ENCODE measurements at regions not wholly inside any gene's neighbourhood (a gene's known extent, or its start where the extent isn't known, plus 50 kb on each side); places are given as distances from the start of the nearest gene placed in this dataset.
"Not testable (repeated sequence)": the region's sequence is repeated elsewhere in the genome, so short reads cannot be mapped to it uniquely, and the experiment has no call there.

DNA sequence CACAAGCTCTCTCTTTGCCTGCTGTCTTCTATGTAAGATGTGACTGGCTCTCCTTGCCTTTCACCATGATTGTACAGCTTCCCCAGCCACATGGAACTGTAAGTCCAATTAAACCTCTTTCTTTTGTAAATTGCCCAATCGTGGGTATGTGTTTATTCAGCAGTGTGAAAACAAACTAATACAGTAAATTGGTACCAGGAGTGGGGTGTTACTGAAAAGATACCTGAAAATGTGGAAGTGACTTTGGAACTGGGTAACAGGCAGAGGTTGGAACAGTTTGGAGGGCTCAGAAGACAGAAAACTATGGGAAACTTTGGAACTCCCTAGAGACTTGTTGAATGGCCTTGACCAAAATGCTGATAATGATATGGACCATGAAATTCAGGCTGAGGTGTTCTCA lies 214.3 kb upstream of the FSCB start:
- DNase-seq (ENCODE audit: extremely low read depth, low read depth, low spot score), result not testable (repeated sequence)

DNA sequence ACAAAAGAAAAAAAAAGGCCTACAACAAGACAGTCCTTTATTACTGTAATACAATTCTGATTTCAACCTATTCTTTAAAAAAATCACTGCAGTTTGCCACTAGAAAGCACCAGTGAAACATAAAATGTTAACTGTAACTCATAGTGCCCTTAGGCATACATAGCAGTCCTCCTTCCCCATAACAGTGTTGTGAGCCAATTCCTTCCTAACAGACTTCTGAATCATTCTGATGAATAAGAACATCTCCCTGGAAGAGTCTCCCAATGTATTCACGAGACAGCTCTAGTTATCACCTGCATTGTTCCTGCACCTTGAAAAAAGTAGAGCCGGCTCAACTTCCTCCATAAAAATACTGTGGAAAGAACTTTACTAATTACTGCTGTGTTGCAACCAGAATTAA lies 213.6 kb upstream of the FSCB start:
- no peak for DNase-seq (ENCODE audit: extremely low read depth, low read depth, low spot score)

DNA sequence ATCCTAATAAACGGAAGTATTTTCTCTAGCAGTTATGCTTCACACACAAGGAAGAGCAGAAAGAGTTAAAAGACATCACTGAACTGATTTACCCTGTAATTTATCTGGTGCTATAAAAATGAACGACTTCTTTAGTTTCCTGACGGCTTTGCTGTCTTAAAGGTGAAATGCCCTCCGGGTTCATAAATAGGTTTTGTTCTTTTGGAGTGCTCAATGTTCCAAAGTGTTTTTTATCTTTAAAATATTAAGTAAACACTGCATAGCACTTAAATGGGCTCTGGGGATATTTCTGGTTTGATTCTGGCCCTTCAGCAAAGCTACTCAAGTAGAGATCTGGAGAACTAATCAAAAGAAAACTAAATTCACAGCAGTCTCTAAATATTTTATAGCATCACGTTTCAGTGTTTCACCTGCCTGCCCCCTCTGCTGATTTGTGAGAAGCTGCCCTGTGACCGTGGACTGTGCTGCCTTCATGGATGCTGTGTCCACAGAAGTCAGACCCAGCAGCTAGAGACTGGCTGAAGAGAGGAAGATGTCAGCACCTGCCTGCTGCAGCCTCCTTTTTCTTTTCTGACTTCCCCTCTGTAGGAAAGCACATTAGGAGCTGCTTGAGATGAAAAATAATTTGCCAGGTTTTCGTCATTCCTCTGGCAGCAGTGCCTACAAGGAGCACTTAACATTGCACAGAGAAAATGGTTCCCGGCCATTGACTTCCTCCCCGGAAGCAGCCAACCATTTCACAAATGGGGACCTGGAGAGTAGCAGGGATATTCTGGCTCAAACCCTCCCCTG lies 205.1 kb upstream of the FSCB start:
- DNase-seq (ENCODE audit: extremely low read depth, low read depth, low spot score), result no peak

DNA sequence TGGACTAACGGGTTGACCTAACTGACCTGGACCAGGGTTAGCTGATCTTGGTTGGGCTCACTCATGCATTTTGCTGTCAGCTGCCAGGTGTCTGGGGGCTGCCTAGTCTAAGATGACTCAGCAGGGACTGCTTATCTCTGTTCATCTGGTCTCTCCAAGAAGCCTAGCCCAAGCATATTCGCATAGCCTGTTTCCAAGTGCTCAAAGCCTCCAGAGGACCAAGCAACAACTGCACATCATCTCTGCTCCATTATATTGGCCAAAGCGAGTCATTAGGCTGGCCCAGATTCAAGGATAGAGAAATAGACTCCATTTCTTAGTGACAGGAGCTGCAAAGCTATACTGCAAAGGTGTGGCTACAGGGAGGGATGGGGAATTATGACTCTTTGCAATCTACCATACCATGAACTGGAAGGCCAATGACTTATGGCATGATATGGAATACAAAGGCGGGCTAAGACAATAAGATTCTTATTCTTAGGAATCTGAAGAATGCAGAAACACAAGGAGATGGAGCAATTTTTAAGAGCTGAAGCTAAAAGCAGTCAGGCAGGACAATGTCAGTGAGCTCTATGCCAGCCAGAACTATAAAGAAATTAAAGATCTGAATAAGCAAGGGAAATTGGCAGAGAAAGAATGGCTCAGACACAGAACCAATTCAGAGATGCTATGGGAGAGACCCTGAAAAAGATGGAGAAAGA lies 194.6 kb upstream of the FSCB start:
- no peak for DNase-seq (ENCODE audit: extremely low read depth, low read depth, low spot score)

DNA sequence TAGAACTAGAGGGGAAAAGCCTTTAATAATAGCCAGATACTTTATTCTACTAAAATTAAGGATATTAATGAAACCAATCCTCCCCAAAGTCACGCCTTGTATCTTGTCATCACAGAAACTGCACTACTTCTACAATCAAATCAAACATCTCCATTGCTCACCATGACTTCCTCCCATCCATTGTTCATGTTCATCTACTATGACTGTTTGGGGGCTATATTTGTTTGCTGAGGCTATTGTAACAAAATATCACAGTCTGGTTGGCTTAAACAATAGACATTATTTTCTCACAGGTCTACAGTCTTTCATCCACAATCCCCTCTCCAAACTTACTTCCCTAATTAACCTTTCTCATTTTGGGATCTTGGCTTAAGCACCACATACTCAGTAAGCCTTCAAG lies 193.6 kb upstream of the FSCB start:
- DNase-seq (ENCODE audit: extremely low read depth, low read depth, low spot score), result no peak

DNA sequence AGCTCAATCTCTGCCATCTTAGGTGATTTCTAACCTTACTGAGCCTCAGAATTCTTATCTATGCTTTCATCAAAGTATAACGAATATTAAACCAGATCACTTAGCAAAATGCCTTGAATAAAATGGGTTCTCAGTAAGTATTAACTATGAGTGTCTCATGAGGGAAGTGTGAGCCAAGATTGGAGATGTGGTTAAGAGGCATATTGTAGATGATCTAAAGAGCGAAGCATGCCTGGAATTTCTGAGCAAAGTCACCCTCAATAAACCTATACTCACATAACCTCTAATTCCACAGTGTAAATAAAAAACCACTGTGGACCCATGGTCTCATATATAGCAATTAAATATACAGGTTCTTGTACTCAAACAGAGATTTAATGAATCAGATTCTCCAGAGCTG lies 193.1 kb upstream of the FSCB start:
- no peak for DNase-seq (ENCODE audit: extremely low read depth, low read depth, low spot score)

DNA sequence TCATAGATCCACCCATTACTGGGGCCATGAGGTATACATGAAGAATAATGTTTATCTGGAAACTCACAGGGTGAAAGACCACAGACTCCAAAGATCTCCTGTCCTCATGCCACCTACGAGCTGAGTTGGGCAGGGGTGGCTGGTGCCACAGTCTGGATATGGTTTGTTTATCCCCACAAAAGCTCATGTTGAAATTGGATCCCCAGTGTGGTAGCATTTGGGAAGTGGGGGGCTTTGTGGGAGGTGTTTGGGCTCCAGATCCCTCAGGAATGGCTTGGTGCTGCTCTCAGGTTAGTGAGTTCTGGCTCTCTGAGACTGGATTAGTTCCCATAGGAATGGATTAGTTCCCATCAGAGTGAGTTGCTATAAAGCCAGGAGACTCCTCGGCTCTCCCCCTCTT lies 192.3 kb upstream of the FSCB start:
- no peak for DNase-seq (ENCODE audit: extremely low read depth, low read depth, low spot score)

DNA sequence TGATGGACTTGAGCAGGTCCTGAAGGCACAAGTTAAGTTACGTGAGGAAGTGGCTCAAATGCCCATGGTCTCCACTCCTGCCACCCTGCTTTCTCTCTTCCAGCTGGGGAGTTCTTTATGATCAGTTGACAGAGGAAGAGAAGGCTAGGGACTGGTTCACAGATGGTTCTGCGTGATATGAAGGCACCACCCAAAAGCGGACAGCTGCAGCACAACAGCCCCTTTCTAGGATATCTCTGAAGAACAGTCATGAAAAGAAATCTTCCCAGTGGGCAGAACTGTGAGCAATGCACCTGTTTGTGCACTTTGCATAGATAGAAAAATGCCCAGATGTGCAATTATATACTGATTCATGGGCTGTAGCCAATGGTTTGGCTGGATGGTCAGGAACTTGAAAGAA lies 162.4 kb upstream of the FSCB start:
- DNase-seq (ENCODE audit: extremely low read depth, low read depth, low spot score), result no peak

DNA sequence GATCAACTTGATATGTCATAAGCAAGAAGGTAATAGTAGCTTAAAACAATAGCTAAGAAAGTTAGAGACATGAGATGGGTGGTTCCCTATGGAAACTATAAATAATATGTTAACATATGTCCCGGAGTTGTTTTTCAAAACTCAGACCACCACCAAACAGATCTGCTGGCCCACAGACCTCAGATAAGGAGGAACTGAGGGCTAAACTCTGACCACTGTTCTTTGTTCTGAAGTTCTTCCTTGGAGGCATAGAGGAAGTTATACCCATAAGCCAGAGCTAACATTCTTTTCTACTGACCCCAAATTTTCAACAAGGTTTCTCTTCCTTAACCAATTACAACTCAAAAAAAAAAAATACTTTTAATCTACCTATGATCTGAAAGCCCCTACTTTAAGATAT lies 156.1 kb upstream of the FSCB start:
- no peak for DNase-seq (ENCODE audit: extremely low read depth, low read depth, low spot score)

DNA sequence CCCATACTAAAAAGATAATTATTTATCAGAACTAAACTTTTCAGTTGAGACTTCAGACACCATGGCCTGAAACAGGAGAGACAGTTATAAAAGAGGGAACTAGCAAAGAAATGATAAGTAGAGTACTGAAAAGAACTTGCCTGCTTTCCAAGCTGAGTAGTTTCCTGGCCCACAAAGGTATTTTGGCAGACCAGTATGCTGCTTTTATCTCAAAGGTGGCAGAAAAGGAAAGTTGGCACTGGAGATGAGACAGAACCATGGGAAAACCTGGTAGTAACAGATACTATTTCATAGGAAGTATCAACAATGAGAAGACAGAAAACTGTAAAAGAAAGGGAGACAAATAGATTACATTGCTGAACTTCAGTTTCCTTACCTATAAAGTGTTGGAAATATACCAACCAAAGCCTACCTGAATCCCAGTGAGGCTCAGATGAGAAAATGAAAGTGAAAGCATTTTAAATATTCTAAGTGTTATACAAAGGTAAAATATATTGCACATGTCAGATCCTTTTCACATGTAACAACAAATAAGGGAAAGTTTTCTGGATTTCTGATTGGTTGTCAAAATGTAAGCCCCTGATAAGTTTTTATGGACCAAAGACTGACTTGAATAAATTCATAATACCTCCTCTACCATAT lies 155.3 kb upstream of the FSCB start:
- DNase-seq (ENCODE audit: extremely low read depth, low read depth, low spot score), result no peak

DNA sequence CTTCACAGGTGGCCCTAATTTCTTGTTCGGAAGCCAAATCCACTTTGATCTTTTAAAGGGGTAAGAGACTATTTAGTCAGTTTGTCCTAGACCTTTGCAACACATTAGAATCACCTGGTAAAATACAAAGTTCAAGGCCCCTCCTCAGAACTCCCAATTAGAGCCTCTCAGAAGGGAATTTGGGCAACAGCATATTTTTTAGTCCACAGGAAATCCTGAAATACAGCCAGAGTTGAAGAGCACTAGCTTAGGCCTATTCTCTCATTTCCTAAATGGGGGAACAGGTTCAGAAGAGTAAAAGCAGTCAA lies 151.3 kb upstream of the FSCB start:
- DNase-seq (ENCODE audit: extremely low read depth, low read depth, low spot score), result no peak

DNA sequence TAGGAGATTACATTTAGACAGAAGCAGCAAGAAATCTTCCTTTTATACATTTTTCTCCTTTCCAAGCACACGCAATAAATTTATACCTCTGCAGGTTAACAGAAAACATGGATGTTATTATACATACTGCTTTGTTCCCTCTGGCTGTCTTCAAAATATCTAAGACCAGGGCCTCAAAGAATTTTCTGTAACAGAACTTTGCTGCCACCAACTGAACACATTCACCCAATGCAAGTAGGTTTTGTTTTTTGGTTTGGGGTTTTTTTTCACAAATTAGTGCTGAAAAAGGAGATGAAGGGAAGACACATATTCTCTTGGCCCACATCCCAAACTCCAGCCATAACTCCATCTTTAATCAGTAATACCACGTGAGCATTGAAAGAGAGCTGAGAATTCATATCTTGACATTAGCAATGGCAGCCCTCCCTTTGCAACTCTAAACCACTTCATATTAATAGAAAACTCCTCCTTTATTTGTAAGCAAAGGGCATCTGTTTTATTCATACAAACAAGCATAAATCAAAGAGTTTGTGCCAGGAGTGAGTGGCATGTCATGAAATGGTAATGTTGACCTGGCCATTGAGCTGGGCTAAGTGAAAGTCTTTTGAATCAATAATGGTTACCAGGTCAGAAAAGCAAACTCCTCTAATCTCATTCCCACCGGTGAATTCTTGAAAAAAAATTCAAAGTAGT lies 150.8 kb upstream of the FSCB start:
- no peak for DNase-seq (ENCODE audit: extremely low read depth, low read depth, low spot score)

DNA sequence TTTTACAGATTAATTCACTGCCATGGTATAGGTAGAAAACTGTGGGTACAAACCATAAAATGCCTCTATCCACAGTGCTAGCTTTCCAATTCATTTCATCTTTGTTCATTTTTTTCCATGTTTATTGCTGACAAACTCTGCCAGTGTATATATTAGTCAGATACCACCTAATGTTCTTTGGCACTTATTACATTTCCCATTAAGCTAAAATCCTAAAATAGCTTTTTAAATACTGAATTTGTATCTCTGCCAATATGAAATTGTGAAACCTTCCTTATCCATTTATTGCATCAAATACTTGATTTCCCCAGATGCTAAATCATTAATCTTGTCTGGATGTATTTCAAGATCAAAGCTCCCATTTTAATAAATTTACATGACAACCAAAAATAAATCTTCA lies 150.1 kb upstream of the FSCB start:
- no peak for DNase-seq (ENCODE audit: extremely low read depth, low read depth, low spot score)

DNA sequence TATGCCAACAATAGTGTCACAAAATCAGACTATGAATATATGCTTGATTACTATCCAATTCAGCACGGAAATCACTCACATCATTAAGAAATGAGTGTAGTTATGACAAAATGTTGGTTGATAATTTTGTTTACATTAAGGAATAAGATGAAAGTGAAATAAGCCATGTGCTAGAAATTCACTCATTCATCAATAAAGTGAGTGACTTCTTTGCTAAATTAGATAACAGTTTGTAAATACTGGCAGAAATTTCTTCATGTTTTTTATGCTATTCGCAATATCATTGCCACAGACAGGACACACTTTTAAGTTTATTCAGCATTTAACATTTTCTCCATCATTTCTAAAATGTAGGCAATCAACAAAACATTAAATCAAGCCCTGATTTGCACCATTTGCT lies 147.5 kb upstream of the FSCB start:
- no peak for DNase-seq (ENCODE audit: extremely low read depth, low read depth, low spot score)

DNA sequence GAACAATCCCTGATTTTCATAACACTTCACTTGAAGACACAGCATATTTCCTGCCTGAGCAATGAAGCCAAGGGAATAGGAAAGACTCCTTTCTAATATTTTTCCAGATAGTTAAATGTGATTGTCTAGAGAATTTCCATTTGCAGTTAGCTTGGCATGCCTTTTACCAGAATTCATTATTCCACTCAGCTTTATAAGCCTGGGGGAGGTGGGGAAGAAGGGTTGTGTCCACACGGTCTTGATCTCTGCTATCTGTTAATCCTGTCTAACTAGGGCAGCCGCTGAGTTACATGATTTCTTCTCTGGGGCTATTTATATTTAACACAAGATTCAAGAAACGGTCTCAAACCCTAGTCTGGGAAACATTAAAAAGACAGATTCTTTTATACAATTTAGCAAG lies 146.6 kb upstream of the FSCB start:
- DNase-seq (ENCODE audit: extremely low read depth, low read depth, low spot score), result no peak

DNA sequence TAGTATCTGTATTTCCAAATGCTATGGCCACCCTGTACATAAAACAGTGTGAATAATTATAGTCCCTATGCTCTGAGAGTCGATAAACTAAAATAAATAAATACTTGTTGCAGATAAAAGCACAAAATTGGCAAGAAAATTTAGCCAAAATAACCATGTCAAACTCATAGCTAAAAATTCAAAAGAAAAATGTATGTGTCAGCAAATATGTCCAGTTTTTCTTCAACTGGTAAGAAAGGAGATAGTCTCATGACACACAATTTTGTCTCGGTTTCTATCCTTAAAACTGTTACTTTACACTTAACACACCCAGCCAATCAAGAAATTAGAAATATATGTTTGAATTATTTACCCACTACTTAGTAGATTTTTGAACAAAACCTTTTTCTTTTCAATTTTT lies 145.6 kb upstream of the FSCB start:
- no peak for DNase-seq (ENCODE audit: extremely low read depth, low read depth, low spot score)

DNA sequence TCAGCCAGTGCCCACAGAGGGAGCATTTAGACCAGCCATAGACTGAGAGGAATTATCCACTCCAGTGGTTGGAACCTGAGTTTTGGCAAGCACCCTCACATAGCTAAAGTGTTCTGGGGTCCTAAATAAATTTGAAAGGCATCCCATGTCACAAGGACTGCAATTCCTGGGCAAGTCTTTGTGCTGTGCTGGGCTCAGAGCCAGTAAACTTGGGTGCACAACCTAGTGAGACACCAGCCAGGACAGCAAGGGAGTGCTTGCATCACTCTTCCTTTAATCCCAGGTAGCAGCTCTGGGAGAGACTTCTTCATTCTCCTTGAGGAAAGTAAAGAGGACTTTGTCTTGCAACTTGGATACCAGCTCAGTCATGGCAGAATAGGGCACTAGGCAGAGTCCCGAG lies 142.0 kb upstream of the FSCB start:
- DNase-seq (ENCODE audit: extremely low read depth, low read depth, low spot score), result no peak

DNA sequence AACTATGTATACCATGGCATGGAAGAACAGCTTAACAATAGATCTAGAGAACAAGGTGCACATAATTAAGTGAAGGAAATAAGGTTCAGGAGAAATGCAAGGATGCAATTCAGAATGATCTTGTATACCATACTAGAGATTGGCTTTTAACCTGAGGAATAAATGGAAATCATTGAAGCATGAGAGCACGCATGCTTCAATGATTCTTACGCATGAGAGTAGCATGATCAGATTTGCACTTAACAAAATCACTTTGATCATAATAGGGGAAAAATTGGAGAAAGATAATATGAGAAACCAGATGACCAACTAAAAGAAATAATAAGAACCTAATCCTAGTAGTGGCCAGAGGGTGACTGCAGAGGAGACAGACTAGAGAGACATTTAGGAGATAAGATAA lies 133.3 kb upstream of the FSCB start:
- no peak for DNase-seq (ENCODE audit: extremely low read depth, low read depth, low spot score)

DNA sequence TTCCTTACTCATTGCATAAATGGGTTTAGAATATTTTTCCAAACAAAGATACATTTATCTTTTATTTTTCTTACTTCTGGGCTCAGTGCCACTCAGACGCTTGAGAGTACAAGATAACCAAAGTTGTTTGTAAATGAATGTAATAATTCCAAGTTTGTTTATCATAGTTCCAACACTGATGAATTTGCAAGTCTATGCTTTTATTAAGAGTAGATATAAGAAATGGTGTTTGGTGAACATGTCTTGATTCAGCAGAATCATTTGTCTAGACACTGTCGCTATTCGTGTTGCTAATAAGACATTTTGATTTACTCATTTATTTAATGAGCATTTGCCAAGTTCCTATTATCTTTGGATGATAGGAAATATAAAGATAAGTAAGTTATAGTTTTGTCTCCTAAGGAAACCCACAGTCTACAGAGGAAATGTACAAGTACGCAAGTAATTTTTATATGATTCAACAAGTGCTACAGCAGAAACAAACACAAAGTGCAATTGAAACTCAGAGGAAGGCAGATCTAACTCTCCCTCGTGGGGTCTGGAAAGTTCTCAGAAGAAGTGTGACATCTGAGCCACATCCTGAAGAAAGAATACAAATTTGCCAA lies 132.8 kb upstream of the FSCB start:
- no peak for DNase-seq (ENCODE audit: extremely low read depth, low read depth, low spot score)

DNA sequence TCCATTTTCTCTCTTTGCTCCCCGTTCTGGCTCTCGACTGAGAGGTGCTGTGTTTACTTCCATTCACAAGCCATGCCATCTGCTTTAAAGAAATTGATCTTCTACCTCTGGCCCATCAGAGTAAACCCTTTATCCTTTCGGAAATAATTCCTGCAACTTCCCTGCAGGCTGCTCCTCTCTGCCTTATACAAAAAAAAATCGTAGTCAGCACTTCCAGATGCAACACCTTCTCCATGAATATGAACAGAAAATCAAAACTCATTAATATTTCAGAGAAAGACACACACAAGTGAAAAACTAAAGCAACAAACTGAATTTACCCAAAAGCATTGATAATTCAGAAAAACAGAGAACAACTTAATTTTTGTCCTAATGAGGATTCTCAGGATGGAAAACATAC lies 127.6 kb upstream of the FSCB start:
- DNase-seq (ENCODE audit: extremely low read depth, low read depth, low spot score), result no peak

DNA sequence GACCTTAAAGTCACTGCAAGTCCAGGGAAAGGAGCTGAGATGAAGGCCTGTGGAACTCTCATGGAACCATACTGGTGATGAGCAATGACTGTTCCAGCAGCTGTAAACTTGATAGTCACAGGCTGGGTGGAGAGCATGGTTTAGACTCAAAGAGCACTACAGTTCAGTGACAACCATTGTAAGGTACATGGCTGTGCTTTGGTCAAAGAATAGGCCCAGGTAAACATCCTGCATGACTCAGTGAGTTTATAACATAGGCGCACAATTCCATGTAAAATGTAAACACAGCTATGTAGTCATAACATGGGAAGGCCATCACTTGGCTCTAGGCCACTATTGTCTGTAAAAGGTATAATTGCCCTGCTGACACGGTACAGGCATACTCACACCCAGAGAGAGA lies 119.3 kb upstream of the FSCB start:
- no peak for DNase-seq (ENCODE audit: extremely low read depth, low read depth, low spot score)
